DOHH2 (cell line): ENCODE measurements at regions not wholly inside any gene's neighbourhood (a gene's known extent, or its start where the extent isn't known, plus 50 kb on each side); places are given as distances from the start of the nearest gene placed in this dataset.

Experiments
- CTCF ChIP-seq: fragments of 200-600 bp; sonication (generic); IDR thresholded peaks from one replicate; pipeline ENCODE4 v1.5.1; 2014; ENCODE audit warnings: antibody characterized with exemption, mild to moderate bottlenecking, low read depth, low read length; ENCODE audit not compliant: poor library complexity, severe bottlenecking
- EZH2phosphoT487 ChIP-seq: fragments of 200-600 bp; sonication (generic); IDR thresholded peaks from 2 replicates; pipeline ENCODE4 v1.6.1; 2017; ENCODE audit warnings: borderline replicate concordance, mild to moderate bottlenecking, antibody characterized with exemption, low read length, moderate library complexity, mixed read lengths

DNA sequence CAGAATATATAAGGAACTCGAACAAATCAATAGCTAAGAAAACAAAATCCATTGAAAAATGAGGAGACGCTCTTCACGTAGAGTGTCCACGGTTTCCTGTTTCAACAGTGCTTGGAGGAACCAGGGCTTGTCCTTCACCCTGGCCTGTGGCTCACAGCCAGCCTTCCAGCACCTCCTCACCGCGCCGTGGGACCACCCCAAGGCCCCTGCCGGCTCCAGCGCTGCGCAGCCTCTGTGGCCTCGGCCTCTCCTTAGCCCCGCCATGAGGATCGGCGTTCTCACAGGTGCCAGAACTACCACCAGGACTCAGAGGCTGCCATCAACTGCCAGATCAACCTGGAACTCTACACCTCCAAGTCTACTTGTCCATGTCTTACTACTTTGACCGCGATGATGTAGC lies 52.5 kb upstream of the CTSO start:
- TF ChIP-seq CTCF (no peak), EZH2phosphoT487 (no peak)
